T-helper 2 cell treated with Interferon-gamma antibody and Interleukin-4, amounts not matched to agents 5 μg/mL and 100 μg/mL, for 36 hours (primary cell): ENCODE measurements at regions not wholly inside any gene's neighbourhood (a gene's known extent, or its start where the extent isn't known, plus 50 kb on each side); places are given as distances from the start of the nearest gene placed in this dataset.

Experiments used
- DNase-seq: peaks from one replicate; pipeline ENCODE4 v3.0.0; 2021; ENCODE audit warnings: low spot score
- H3K27ac Mint-ChIP-seq: one replicate; pipeline ENCODE4 v1.8.0; 2021; ENCODE audit warnings: mild to moderate bottlenecking, mixed read lengths
- H3K27me3 Mint-ChIP-seq: one replicate; pipeline ENCODE4 v1.8.0; 2021; ENCODE audit warnings: low read depth, mixed read lengths
- H3K36me3 Mint-ChIP-seq: one replicate; pipeline ENCODE4 v1.8.0; 2021; ENCODE audit warnings: low read depth, mixed read lengths
- H3K4me1 Mint-ChIP-seq: one replicate; pipeline ENCODE4 v1.8.0; 2021; ENCODE audit warnings: low read depth, mixed read lengths
- H3K4me3 Mint-ChIP-seq: one replicate; pipeline ENCODE4 v1.8.0; 2022; ENCODE audit warnings: mild to moderate bottlenecking, moderate library complexity, mixed read lengths
- H3K9me3 Mint-ChIP-seq: one replicate; pipeline ENCODE4 v1.8.0; 2021; ENCODE audit warnings: mixed read lengths

GRCh38 chr4:120977435-120977997 lies 55.0 kb upstream of the PRDM5 start:
- no peaks in the 10 kb centered on the region for H3K36me3 Mint-ChIP-seq
- no peak overlapping the region for H3K4me3 Mint-ChIP-seq
- no peaks in the 10 kb centered on the region for H3K4me1 Mint-ChIP-seq
- DNase-seq, result peak; percentile 7
- no peaks in the 10 kb centered on the region for H3K9me3 Mint-ChIP-seq
- H3K27me3 Mint-ChIP-seq, result peaks cover 11% of the 10 kb centered on the region
- no peak overlapping the region for H3K27ac Mint-ChIP-seq

- Mint-ChIP-seq H3K4me1 (no peaks in the 10 kb centered on the region), H3K27ac (no peak overlapping the region), H3K27me3 (no peaks in the 10 kb centered on the region), H3K36me3 (no peaks in the 10 kb centered on the region), H3K9me3 (no peaks in the 10 kb centered on the region), H3K4me3 (no peak overlapping the region)
- DNase-seq, result no peak
Measured at GRCh38 chr4:120973207-120973606, 50.7 kb upstream of the PRDM5 start.
